ENCODE measurements at regions not wholly inside any gene's neighbourhood (a gene's known extent, or its start where the extent isn't known, plus 50 kb on each side); places are given as distances from the start of the nearest gene placed in this dataset.

GRCh38 chr2:193542762-193543161 is 1348.0 kb upstream of the TMEFF2 start:
- Histone ChIP-seq H3K36me3 (ENCODE audit: control insufficient read depth in 2 of 2, insufficient read depth in 2 of 2, low read length in 1 of 2) (no peaks in the 10 kb centered on the region), H3K9me3 (ENCODE audit: control insufficient read depth in 2 of 2, insufficient read depth in 1 of 2, low read length in 1 of 2) (peaks cover 0 to 10% of the 10 kb centered on the region in 2 donors), H3K4me3 (ENCODE audit: low read length in 2 of 2) (no peak overlapping the region), H3K27ac (ENCODE audit: low read depth in 1 of 2, low read length in 1 of 2) (peak overlapping the region in 1 of 2 donors; percentile 68), H3K27me3 (ENCODE audit: control insufficient read depth in 2 of 2, insufficient read depth in 1 of 2, low read length in 1 of 2) (no peaks in the 10 kb centered on the region), H3K4me1 (ENCODE audit: control insufficient read depth in 2 of 2, insufficient read depth in 2 of 2, low read length in 2 of 2) (peaks cover 0 to 11% of the 10 kb centered on the region in 2 donors)
- peak in 7 of 9 donors; percentile 17 to 73 (median 41) for DNase-seq (ENCODE audit: low read depth in 6 of 9, low spot score in 9 of 9)
- 42% methylated on average over 3 of the region's 3 CpGs for WGBS

GRCh38 chr2:193539188-193539587 is 1344.5 kb upstream of the TMEFF2 start:
- DNase-seq (ENCODE audit: low read depth in 6 of 9, low spot score in 9 of 9): no peak
- no peak overlapping the region for H3K4me3 ChIP-seq (ENCODE audit: low read length in 2 of 2)
- no peak overlapping the region for H3K27ac ChIP-seq (ENCODE audit: low read depth in 1 of 2, low read length in 1 of 2)
- no peaks in the 10 kb centered on the region for H3K36me3 ChIP-seq (ENCODE audit: control insufficient read depth in 2 of 2, insufficient read depth in 2 of 2, low read length in 1 of 2)
- no peaks in the 10 kb centered on the region for H3K27me3 ChIP-seq (ENCODE audit: control insufficient read depth in 2 of 2, insufficient read depth in 1 of 2, low read length in 1 of 2)
- peaks cover 0 to 10% of the 10 kb centered on the region in 2 donors for H3K9me3 ChIP-seq (ENCODE audit: control insufficient read depth in 2 of 2, insufficient read depth in 1 of 2, low read length in 1 of 2)
- H3K4me1 ChIP-seq (ENCODE audit: control insufficient read depth in 2 of 2, insufficient read depth in 2 of 2, low read length in 2 of 2): peaks cover 0 to 11% of the 10 kb centered on the region in 2 donors

GRCh38 chr2:193538061-193538460 is 1343.3 kb upstream of the TMEFF2 start:
- Histone ChIP-seq H3K4me1 (ENCODE audit: control insufficient read depth in 2 of 2, insufficient read depth in 2 of 2, low read length in 2 of 2) (peaks cover 0 to 11% of the 10 kb centered on the region in 2 donors), H3K36me3 (ENCODE audit: control insufficient read depth in 2 of 2, insufficient read depth in 2 of 2, low read length in 1 of 2) (no peaks in the 10 kb centered on the region), H3K27ac (ENCODE audit: low read depth in 1 of 2, low read length in 1 of 2) (no peak overlapping the region), H3K27me3 (ENCODE audit: control insufficient read depth in 2 of 2, insufficient read depth in 1 of 2, low read length in 1 of 2) (no peaks in the 10 kb centered on the region), H3K4me3 (ENCODE audit: low read length in 2 of 2) (no peak overlapping the region), H3K9me3 (ENCODE audit: control insufficient read depth in 2 of 2, insufficient read depth in 1 of 2, low read length in 1 of 2) (peaks cover 0 to 10% of the 10 kb centered on the region in 2 donors)
- WGBS: 100% methylated on average over 2 of the region's 2 CpGs
- no peak for DNase-seq (ENCODE audit: low read depth in 6 of 9, low spot score in 9 of 9)

- no peaks in the 10 kb centered on the region for H3K36me3 ChIP-seq (ENCODE audit: control insufficient read depth in 2 of 2, insufficient read depth in 2 of 2, low read length in 1 of 2)
- H3K9me3 ChIP-seq (ENCODE audit: control insufficient read depth in 2 of 2, insufficient read depth in 1 of 2, low read length in 1 of 2): peaks cover 0 to 6% of the 10 kb centered on the region in 2 donors
- H3K27ac ChIP-seq (ENCODE audit: low read depth in 1 of 2, low read length in 1 of 2): no peak overlapping the region
- no peaks in the 10 kb centered on the region for H3K27me3 ChIP-seq (ENCODE audit: control insufficient read depth in 2 of 2, insufficient read depth in 1 of 2, low read length in 1 of 2)
- peaks cover 0 to 6% of the 10 kb centered on the region in 2 donors for H3K4me1 ChIP-seq (ENCODE audit: control insufficient read depth in 2 of 2, insufficient read depth in 2 of 2, low read length in 2 of 2)
- DNase-seq (ENCODE audit: low read depth in 6 of 9, low spot score in 9 of 9): no peak
- H3K4me3 ChIP-seq (ENCODE audit: low read length in 2 of 2): no peak overlapping the region
- WGBS: 95% methylated on average over 2 of the region's 2 CpGs
These were observed 1342.8 kb upstream of the TMEFF2 start for GRCh38 chr2:193537531-193537930.

GRCh38 chr2:193528458-193528857 is 1333.7 kb upstream of the TMEFF2 start:
- no peaks in the 10 kb centered on the region for H3K4me1 ChIP-seq (ENCODE audit: control insufficient read depth in 2 of 2, insufficient read depth in 2 of 2, low read length in 2 of 2)
- H3K36me3 ChIP-seq (ENCODE audit: control insufficient read depth in 2 of 2, insufficient read depth in 2 of 2, low read length in 1 of 2): no peaks in the 10 kb centered on the region
- no peak for DNase-seq (ENCODE audit: low read depth in 6 of 9, low spot score in 9 of 9)
- no peaks in the 10 kb centered on the region for H3K9me3 ChIP-seq (ENCODE audit: control insufficient read depth in 2 of 2, insufficient read depth in 1 of 2, low read length in 1 of 2)
- H3K4me3 ChIP-seq (ENCODE audit: low read length in 2 of 2): no peak overlapping the region
- WGBS: 96% methylated on average over 1 of the region's 1 CpG
- no peaks in the 10 kb centered on the region for H3K27me3 ChIP-seq (ENCODE audit: control insufficient read depth in 2 of 2, insufficient read depth in 1 of 2, low read length in 1 of 2)
- H3K27ac ChIP-seq (ENCODE audit: low read depth in 1 of 2, low read length in 1 of 2): no peak overlapping the region

GRCh38 chr2:193527146-193527545 is 1332.4 kb upstream of the TMEFF2 start:
- no peaks in the 10 kb centered on the region for H3K27me3 ChIP-seq (ENCODE audit: control insufficient read depth in 2 of 2, insufficient read depth in 1 of 2, low read length in 1 of 2)
- no peak overlapping the region for H3K27ac ChIP-seq (ENCODE audit: low read depth in 1 of 2, low read length in 1 of 2)
- H3K9me3 ChIP-seq (ENCODE audit: control insufficient read depth in 2 of 2, insufficient read depth in 1 of 2, low read length in 1 of 2): no peaks in the 10 kb centered on the region
- 77% methylated on average over 3 of the region's 3 CpGs for WGBS
- H3K4me1 ChIP-seq (ENCODE audit: control insufficient read depth in 2 of 2, insufficient read depth in 2 of 2, low read length in 2 of 2): no peaks in the 10 kb centered on the region
- no peaks in the 10 kb centered on the region for H3K36me3 ChIP-seq (ENCODE audit: control insufficient read depth in 2 of 2, insufficient read depth in 2 of 2, low read length in 1 of 2)
- no peak overlapping the region for H3K4me3 ChIP-seq (ENCODE audit: low read length in 2 of 2)
- no peak for DNase-seq (ENCODE audit: low read depth in 6 of 9, low spot score in 9 of 9)

- Histone ChIP-seq H3K4me1 (ENCODE audit: control insufficient read depth in 2 of 2, insufficient read depth in 2 of 2, low read length in 2 of 2) (no peaks in the 10 kb centered on the region), H3K36me3 (ENCODE audit: control insufficient read depth in 2 of 2, insufficient read depth in 2 of 2, low read length in 1 of 2) (no peaks in the 10 kb centered on the region), H3K4me3 (ENCODE audit: low read length in 2 of 2) (no peak overlapping the region), H3K27me3 (ENCODE audit: control insufficient read depth in 2 of 2, insufficient read depth in 1 of 2, low read length in 1 of 2) (no peaks in the 10 kb centered on the region), H3K27ac (ENCODE audit: low read depth in 1 of 2, low read length in 1 of 2) (no peak overlapping the region), H3K9me3 (ENCODE audit: control insufficient read depth in 2 of 2, insufficient read depth in 1 of 2, low read length in 1 of 2) (no peaks in the 10 kb centered on the region)
- no peak for DNase-seq (ENCODE audit: low read depth in 6 of 9, low spot score in 9 of 9)
- 93% methylated on average over 1 of the region's 1 CpG for WGBS
These were observed 1328.9 kb upstream of the TMEFF2 start for GRCh38 chr2:193523662-193524061.

- 97% methylated on average over 2 of the region's 2 CpGs for WGBS
- DNase-seq (ENCODE audit: low read depth in 6 of 9, low spot score in 9 of 9): no peak
- H3K36me3 ChIP-seq (ENCODE audit: control insufficient read depth in 2 of 2, insufficient read depth in 2 of 2, low read length in 1 of 2): no peaks in the 10 kb centered on the region
- H3K4me1 ChIP-seq (ENCODE audit: control insufficient read depth in 2 of 2, insufficient read depth in 2 of 2, low read length in 2 of 2): no peaks in the 10 kb centered on the region
- H3K9me3 ChIP-seq (ENCODE audit: control insufficient read depth in 2 of 2, insufficient read depth in 1 of 2, low read length in 1 of 2): no peaks in the 10 kb centered on the region
- H3K27me3 ChIP-seq (ENCODE audit: control insufficient read depth in 2 of 2, insufficient read depth in 1 of 2, low read length in 1 of 2): no peaks in the 10 kb centered on the region
- H3K27ac ChIP-seq (ENCODE audit: low read depth in 1 of 2, low read length in 1 of 2): no peak overlapping the region
- no peak overlapping the region for H3K4me3 ChIP-seq (ENCODE audit: low read length in 2 of 2)
These were observed 1326.8 kb upstream of the TMEFF2 start for GRCh38 chr2:193521523-193521922.

GRCh38 chr2:193520709-193521458 is 1326.2 kb upstream of the TMEFF2 start:
- H3K27ac ChIP-seq (ENCODE audit: low read depth in 1 of 2, low read length in 1 of 2): no peak overlapping the region
- DNase-seq (ENCODE audit: low read depth in 6 of 9, low spot score in 9 of 9): no peak
- no peaks in the 10 kb centered on the region for H3K4me1 ChIP-seq (ENCODE audit: control insufficient read depth in 2 of 2, insufficient read depth in 2 of 2, low read length in 2 of 2)
- H3K4me3 ChIP-seq (ENCODE audit: low read length in 2 of 2): no peak overlapping the region
- H3K9me3 ChIP-seq (ENCODE audit: control insufficient read depth in 2 of 2, insufficient read depth in 1 of 2, low read length in 1 of 2): no peaks in the 10 kb centered on the region
- H3K27me3 ChIP-seq (ENCODE audit: control insufficient read depth in 2 of 2, insufficient read depth in 1 of 2, low read length in 1 of 2): no peaks in the 10 kb centered on the region
- 91% methylated on average over 5 of the region's 5 CpGs for WGBS
- no peaks in the 10 kb centered on the region for H3K36me3 ChIP-seq (ENCODE audit: control insufficient read depth in 2 of 2, insufficient read depth in 2 of 2, low read length in 1 of 2)

Measured in thymus (tissue), 11 donors.